Breast epithelium (tissue), 4 donors: ENCODE measurements at regions not wholly inside any gene's neighbourhood (a gene's known extent, or its start where the extent isn't known, plus 50 kb on each side); places are given as distances from the start of the nearest gene placed in this dataset.

Experiments used
- DNase-seq, 2 donors: peaks; one replicate each; pipeline ENCODE4 v3.0.0-alpha.2; 2019; ENCODE audit warnings: low spot score in 2 of 2
- H3K27ac ChIP-seq, 2 donors: fragments of 200-600 bp; sonication (generic) in 1 of 2; one replicate each; pipeline ENCODE4 v1.5.1; 2016 to 2019; ENCODE audit warnings: mild to moderate bottlenecking in 1 of 2
- H3K27me3 ChIP-seq, 2 donors: fragments of 200-600 bp; sonication (generic) in 1 of 2; one replicate each; pipeline versions ENCODE4 v1.5.1 to v1.6.0; 2017 to 2019; ENCODE audit warnings: control low read depth in 1 of 2, mild to moderate bottlenecking in 1 of 2
- H3K36me3 ChIP-seq: fragments of 200-600 bp; one replicate; pipeline ENCODE4 v1.5.1; 2019
- H3K4me1 ChIP-seq, 2 donors: fragments of 200-600 bp; sonication (generic); one replicate each; pipeline ENCODE4 v1.5.1; 2016 to 2019; ENCODE audit warnings: control low read depth in 1 of 2
- H3K4me3 ChIP-seq, 3 donors: fragments of 200-600 bp; sonication (generic); 1 replicate in 2 of 3; 2 replicates in 1 of 3; pipeline ENCODE4 v1.5.1; 2016 to 2019; ENCODE audit warnings: mild to moderate bottlenecking in 3 of 3, moderate library complexity in 2 of 3
- H3K9me3 ChIP-seq, 2 donors: fragments of 200-600 bp; sonication (generic) in 1 of 2; one replicate each; pipeline ENCODE4 v1.5.1; 2016 to 2019; ENCODE audit warnings: control low read depth in 1 of 2
- POLR2A ChIP-seq: fragments of 450-650 bp; IDR thresholded peaks from one replicate; pipeline ENCODE4 v1.6.1; 2016; ENCODE audit warnings: antibody characterized with exemption, mild to moderate bottlenecking, moderate library complexity
- POLR2AphosphoS5 ChIP-seq, 3 donors: sonication (generic); formaldehyde crosslinking; IDR thresholded peaks; one replicate each; pipeline ENCODE4 v1.6.1; 2017; ENCODE audit warnings: antibody characterized with exemption in 3 of 3
- intact Hi-C: fragments of 100-400 bp; cut with DNase I; formaldehyde crosslinking; loops from one replicate; pipeline ENCODE4 v1.15.1; 2023; ENCODE audit warnings: low total_unique reads
- TF ChIP-seq, protein P1 (sequence below), 3 donors: fragments of 450-650 bp; IDR thresholded peaks; one replicate each; pipeline ENCODE4 v1.5.1; 2016 to 2017; ENCODE audit warnings: antibody characterized with exemption in 3 of 3, mild to moderate bottlenecking in 3 of 3, moderate library complexity in 3 of 3

DNA sequence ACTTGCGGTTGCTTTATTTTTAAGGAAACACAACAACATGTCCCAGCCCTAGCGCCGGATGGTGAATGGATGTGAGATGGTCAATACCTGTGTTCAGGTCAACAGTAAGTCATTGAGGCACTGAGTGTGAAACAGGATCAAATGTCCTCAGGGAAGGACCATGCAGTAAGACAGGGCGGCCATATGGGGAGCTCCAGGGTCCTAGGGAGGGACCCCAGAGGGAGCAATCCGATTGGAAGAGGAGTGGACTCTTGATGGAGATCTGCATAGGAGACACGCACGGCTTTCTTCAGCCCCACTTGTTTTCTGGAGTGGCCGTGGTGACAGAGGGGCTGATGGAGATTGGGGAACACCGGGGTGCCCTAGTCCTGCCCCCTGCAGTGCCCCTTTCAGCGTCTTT lies 423.8 kb upstream of the MKI67 start:
- H3K9me3 ChIP-seq: no peaks in the 10 kb centered on the region
- no peaks in the 10 kb centered on the region for H3K36me3 ChIP-seq
- TF ChIP-seq POLR2AphosphoS5 (IDR thresholded peaks at IDR 0.05) (no peak), POLR2A (no peak)
- TF ChIP-seq, protein P1, sequence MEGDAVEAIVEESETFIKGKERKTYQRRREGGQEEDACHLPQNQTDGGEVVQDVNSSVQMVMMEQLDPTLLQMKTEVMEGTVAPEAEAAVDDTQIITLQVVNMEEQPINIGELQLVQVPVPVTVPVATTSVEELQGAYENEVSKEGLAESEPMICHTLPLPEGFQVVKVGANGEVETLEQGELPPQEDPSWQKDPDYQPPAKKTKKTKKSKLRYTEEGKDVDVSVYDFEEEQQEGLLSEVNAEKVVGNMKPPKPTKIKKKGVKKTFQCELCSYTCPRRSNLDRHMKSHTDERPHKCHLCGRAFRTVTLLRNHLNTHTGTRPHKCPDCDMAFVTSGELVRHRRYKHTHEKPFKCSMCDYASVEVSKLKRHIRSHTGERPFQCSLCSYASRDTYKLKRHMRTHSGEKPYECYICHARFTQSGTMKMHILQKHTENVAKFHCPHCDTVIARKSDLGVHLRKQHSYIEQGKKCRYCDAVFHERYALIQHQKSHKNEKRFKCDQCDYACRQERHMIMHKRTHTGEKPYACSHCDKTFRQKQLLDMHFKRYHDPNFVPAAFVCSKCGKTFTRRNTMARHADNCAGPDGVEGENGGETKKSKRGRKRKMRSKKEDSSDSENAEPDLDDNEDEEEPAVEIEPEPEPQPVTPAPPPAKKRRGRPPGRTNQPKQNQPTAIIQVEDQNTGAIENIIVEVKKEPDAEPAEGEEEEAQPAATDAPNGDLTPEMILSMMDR (IDR thresholded peaks at IDR 0.05): no peak
- peaks cover 0 to 3% of the 10 kb centered on the region in 2 donors for H3K27me3 ChIP-seq
- DNase-seq: no peak
- H3K27ac ChIP-seq: no peak overlapping the region
- intact Hi-C loops: no loop called here
- no peaks in the 10 kb centered on the region for H3K4me1 ChIP-seq
- no peak overlapping the region for H3K4me3 ChIP-seq

DNA sequence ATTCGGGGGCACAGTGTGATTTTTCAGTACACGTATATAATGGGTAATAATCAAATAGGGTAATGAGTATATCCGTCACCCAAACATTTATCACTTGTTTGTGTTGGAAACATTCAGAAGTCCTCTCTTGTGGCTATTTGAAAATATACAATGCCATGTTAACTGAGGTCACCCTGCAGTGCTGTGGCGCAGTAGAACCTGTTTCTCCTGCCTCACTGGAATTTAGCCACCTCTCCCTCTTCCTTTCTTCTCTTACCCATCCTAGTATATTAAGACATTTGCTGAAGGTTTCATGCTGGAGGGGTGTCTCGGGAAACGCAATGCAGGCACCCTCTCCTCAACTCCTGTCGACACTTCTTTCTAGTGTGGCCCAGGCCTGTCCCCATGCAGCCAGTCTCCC lies 425.3 kb upstream of the MKI67 start:
- no peak for DNase-seq
- Histone ChIP-seq H3K27ac (no peak overlapping the region), H3K36me3 (no peaks in the 10 kb centered on the region), H3K4me1 (no peaks in the 10 kb centered on the region), H3K9me3 (no peaks in the 10 kb centered on the region), H3K27me3 (peaks cover 0 to 3% of the 10 kb centered on the region in 2 donors), H3K4me3 (no peak overlapping the region)
- TF ChIP-seq POLR2A (no peak), POLR2AphosphoS5 (IDR thresholded peaks at IDR 0.05) (no peak)
- TF ChIP-seq, protein P1 (IDR thresholded peaks at IDR 0.05): no peak
- intact Hi-C loops: no loop called here

DNA sequence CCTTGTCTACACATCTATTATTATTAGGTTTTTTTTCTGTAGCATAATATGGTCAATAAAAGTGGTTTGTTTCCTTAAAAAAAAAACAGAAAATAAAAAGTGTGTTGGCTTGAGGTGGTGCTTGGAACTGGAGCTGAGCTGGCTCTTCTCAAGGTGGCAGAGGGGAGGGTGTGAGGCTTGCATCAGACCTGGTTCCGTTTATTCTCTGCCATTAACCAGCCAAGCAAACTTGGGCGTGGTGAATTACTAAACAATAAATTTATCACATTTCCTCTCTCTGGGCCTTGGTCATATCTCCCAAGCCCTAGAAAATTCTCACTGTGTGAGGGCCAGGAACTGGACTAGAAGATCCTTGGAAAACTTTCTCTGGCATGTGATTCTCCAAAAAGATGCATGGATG lies 427.5 kb upstream of the MKI67 start:
- no peaks in the 10 kb centered on the region for H3K27me3 ChIP-seq
- DNase-seq: no peak
- no peaks in the 10 kb centered on the region for H3K4me1 ChIP-seq
- no peaks in the 10 kb centered on the region for H3K36me3 ChIP-seq
- no peaks in the 10 kb centered on the region for H3K9me3 ChIP-seq
- TF ChIP-seq, protein P1 (IDR thresholded peaks at IDR 0.05): no peak
- TF ChIP-seq POLR2A: no peak
- intact Hi-C loops: no loop called here
- H3K27ac ChIP-seq: no peak overlapping the region
- no peak overlapping the region for H3K4me3 ChIP-seq

DNA sequence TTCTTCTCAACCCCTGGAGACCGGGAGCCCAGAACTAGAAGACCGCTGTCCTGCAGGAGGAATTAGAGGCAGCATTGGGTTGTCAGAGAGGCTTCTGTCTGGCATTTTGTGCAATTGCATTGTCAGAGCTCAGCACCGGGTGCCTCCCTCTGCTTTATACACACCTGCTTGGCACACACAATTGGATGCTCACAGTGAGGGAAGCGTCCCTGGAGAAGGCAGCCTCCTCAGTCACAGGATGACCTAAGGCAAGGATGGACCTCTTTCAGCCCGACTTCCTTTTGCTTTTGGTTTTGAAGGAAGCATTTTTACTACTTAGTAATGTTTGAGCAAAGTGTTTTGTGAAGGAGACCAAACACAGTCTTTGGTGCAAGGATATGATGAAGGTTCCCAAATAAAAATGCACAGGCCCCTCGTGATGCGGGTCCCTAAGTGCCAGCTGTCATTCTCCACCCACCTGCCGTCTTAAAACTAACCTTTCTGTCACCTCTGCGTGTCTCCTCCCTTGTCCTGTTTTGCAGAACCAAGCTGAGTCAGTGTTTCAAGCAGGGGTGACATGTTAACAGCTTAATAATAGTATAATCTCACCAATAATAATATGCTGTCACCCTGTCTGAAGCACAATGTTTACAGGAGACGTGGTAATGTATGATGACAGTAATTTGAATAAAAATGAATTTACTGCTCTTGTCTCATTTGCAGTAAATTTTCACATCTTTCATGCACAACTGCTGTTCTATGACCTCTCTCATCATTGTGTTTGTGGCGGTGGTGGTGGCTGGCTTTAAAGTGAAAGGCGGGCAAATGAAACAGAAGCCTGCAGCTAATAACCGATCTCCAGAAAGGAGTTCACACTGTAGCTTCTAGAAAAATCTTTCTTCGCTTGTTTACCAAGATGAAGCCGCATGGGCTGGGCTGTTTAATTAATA lies 430.2 kb upstream of the MKI67 start:
- Histone ChIP-seq H3K36me3 (no peaks in the 10 kb centered on the region), H3K4me3 (no peak overlapping the region), H3K4me1 (no peaks in the 10 kb centered on the region), H3K27ac (no peak overlapping the region), H3K9me3 (no peaks in the 10 kb centered on the region), H3K27me3 (no peaks in the 10 kb centered on the region)
- DNase-seq: no peak
- intact Hi-C loops: no loop called here
- TF ChIP-seq POLR2A (no peak), POLR2AphosphoS5 (IDR thresholded peaks at IDR 0.05) (no peak)
- TF ChIP-seq, protein P1 (IDR thresholded peaks at IDR 0.05): no peak

DNA sequence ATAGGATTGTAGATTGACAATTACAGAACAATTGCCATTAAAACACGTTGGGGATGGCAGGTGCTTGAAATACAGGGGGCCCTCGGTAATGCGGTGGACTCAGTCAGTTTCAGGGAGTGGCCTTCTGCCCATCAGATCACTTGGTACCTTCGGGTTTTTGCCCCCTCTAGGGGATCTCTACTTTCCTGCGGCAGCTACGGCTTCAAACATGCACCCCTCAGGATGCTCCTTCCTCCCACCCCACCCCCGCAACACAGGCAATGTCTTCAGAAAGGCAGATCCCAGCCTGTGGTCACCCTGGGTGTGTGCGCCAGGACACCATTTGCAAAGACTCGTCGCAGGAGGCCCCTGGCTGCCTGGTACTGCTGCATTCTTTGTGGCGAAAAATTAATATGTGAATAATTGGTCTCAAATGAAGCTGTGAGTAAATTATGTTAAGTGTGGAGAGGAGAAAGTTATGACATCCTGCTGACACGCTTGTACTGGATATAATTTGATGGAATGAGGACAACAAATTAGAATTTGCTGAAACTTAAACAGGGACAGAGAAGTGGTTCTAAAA lies 431.0 kb upstream of the MKI67 start:
- DNase-seq: no peak
- intact Hi-C loops: no loop called here
- H3K36me3 ChIP-seq: no peaks in the 10 kb centered on the region
- no peak overlapping the region for H3K27ac ChIP-seq
- TF ChIP-seq, protein P1 (IDR thresholded peaks at IDR 0.05): no peak
- TF ChIP-seq POLR2A (no peak), POLR2AphosphoS5 (IDR thresholded peaks at IDR 0.05) (no peak)
- H3K9me3 ChIP-seq: no peaks in the 10 kb centered on the region
- no peak overlapping the region for H3K4me3 ChIP-seq
- H3K27me3 ChIP-seq: no peaks in the 10 kb centered on the region
- H3K4me1 ChIP-seq: no peaks in the 10 kb centered on the region
